NK-92 (cell line): ENCODE measurements at regions not wholly inside any gene's neighbourhood (a gene's known extent, or its start where the extent isn't known, plus 50 kb on each side); places are given as distances from the start of the nearest gene placed in this dataset.
"Not testable (repeated sequence)": the region's sequence is repeated elsewhere in the genome, so short reads cannot be mapped to it uniquely, and the experiment has no call there.

ENCODE experiments used
- DNase-seq: peaks from one replicate; lab custom pipeline; 2025; ENCODE audit not compliant: unreplicated experiment; lab: John Stamatoyannopoulos, UW

DNA sequence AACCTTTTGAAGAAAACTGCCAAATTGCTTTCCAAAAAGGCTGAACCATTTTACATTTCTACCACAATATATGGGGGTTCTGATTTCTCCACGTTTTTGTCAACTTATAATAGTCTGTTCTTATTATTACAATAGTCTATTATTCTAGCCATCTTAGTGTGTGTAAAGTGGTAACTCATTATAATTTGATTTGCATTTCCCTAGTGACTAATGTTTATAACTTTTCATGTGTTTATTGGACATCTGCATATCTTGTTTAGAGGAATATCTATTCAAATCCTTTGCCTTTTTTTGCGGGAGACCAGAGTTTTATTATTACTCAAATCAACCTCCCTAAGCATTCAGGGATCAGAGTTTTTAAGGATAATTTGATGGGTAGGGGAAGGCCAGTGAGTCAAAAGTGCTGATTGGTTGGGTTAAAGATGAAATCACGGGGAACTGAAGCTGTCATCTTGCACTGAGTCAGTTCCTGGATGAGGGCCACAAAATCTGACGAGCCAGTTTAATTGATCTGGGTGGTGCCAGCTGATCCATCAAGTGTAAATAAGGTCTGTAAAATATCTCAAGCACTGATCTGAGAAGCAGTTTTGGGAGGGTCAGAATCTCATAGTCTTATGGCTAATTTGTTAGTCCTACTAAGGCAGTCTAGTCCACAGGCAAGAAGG is 303.4 kb upstream of the NCKAP5 start:
- DNase-seq: no peak

- no peak for DNase-seq
Observed at GRCh38 chr2:133878326-133878725, 310.1 kb upstream of the NCKAP5 start.

GRCh38 chr2:133879703-133880102 is 311.4 kb upstream of the NCKAP5 start:
- DNase-seq: no peak

DNA sequence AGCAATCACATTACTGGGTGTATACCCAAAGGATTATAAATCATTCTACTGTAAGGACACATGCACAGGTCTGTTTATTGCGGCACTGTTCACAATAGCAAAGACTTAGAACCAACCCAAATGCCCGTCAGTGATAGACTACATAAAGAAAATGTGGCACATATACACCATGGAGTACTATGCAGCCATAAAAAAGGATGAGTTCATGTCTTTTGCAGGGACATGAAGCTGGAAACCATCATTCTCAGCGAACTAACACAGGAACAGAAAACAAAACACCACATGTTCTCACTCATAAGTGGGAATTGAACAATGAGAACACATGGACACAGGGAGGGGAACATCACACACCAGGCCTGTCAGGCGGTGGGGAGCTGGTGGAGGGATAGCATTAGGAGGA is 313.9 kb upstream of the NCKAP5 start:
- not testable (repeated sequence) for DNase-seq

DNA sequence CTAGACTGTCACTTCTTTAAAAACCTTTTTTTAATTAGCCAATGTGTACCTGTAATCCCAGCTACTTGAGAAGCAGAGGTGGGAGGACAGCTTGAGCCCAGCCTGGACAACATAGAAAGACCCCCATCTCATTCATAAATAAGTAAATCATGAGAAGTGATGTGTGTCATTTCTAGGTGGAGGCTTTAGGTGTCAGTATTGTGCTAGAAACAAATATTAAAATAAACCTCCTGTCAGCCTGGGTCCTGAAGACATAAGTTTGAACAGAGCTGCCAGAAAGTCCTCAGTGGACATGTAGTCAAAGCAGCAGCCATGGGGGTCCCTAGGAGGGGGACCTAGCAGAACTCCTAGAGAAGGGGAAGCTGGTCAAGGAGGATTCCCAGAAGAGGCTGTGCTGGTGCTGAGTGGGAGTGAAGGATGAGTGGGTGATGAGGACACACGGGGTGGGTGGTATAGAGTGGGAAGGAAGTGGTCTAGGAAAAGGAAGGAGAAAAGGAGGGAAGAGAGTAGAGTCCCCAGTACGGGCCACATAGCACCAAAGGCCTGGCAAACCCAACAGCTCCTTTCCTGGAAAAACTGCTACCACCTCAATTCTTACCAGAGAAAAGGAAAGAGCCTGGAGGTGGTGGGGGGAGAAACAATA is 316.6 kb upstream of the NCKAP5 start:
- no peak for DNase-seq

GRCh38 chr2:133885847-133886246 is 317.6 kb upstream of the NCKAP5 start:
- no peak for DNase-seq

- no peak for DNase-seq
Observed at GRCh38 chr2:133886735-133887675, 318.7 kb upstream of the NCKAP5 start.

GRCh38 chr2:133887676-133888040 is 319.4 kb upstream of the NCKAP5 start:
- no peak for DNase-seq

- no peak for DNase-seq
Observed at GRCh38 chr2:133888107-133888506, 319.8 kb upstream of the NCKAP5 start.

DNA sequence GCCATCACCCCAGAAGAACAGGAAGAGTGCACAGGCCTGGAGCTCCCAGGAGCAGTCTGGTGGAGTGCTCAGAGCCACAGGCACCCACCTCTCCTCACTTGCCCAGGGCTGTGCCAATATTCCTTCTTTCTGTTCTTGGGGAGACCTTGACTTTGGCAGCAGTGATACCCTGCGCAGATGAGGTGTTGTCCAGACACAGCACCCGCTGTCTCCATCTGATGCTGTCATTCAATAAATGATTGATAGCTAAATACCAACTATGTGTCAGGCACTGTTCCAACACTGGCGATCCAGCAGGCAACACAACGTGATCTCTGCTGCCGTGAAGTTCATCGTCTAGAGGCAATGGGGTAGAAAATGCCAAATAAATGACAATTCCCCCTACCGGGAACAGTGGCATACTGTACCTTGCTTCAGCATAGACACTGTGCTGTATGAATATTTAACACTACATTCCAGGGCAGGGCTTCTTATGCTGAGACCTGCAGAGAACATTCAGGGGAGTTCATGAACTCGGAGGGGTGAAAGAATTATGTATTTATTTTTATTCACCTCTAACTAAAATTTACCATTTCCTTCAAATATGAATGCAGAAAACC is 320.5 kb upstream of the NCKAP5 start:
- no peak for DNase-seq

DNA sequence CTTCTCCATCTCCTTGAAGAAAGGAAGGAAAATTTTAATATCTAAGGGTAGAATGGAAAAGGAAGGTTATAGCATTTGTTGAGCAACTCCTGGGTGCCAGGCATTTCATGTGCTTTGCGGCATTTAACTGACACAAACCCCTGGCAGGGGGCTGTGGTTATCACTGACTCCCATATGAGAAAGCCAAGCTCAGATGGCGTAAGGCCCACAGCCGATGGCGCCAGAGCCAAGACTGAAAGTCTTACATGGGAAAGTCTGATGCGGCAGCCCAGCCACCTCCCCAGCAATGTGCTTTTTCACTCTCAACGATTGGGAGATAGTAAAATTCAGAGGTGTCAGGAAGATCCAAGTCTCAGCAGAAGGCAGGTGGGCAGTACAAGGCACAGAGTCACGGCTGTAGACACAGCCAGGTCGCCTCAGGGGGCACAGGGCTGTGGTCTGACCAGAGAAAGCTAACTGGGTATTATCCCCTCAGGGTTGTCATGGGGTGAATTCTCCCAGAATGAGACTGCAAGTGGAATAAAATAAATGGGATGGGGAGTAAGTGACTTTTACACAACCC is 324.2 kb upstream of the NCKAP5 start:
- no peak for DNase-seq

GRCh38 chr2:133894429-133894828 is 326.2 kb upstream of the NCKAP5 start:
- no peak for DNase-seq

DNA sequence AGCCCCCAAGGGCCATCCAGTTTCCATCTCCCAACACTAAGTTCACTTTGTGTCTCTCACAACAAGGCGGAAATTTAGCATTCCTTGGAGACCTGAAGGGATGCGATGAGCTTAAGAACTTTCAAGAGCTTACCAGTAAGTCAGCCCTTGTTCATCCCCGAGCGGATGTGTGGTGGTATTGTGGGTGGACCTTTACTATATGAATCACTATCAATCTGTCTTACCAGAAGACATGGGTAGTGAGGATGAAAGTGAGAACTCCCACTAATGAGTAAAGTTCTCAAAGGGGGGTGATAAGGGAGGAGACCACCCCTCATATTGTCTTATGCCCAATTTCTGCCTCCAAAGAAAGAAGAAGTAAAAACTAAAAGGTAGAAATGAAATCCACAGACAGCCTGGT is 329.6 kb upstream of the NCKAP5 start:
- not testable (repeated sequence) for DNase-seq

GRCh38 chr2:133900909-133901308 is 332.6 kb upstream of the NCKAP5 start:
- no peak for DNase-seq

DNA sequence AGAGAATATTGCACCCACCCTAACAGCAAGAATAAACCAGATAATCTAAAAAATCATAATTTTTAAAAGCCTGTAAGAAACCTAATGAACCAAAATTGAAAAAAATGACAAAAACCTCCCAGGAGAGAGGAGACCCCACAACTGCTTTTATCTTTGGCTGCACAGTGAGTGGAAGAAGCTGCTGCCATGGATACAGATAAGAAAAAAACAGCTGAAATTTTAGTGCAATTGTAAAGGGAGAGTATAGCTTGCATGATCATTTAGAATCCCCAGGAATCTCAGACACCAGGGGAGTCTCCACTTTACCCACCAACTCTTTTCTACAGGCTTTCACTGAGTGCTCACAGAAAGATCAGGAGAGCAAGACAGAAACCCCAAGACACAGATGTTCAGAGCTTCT is 338.1 kb upstream of the NCKAP5 start:
- no peak for DNase-seq

DNA sequence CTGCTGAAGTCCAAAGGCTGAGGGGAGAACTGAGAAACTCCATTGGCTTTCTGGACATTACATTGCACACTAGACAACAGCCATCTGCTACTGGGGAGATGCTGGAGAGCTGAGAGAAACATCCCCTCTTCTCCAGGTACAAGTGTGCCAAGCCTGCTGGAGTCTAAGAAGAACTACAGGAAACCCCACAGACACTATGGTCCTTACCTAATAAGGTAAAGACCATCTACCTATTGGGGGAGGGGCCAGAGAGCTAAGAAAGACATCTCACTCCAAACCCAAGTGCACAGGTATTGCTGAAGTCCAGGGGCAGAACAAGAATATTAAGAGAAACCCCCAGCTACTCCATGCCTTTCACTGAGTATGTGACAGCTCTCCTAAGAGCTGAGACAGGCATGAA is 338.7 kb upstream of the NCKAP5 start:
- DNase-seq: no peak

DNA sequence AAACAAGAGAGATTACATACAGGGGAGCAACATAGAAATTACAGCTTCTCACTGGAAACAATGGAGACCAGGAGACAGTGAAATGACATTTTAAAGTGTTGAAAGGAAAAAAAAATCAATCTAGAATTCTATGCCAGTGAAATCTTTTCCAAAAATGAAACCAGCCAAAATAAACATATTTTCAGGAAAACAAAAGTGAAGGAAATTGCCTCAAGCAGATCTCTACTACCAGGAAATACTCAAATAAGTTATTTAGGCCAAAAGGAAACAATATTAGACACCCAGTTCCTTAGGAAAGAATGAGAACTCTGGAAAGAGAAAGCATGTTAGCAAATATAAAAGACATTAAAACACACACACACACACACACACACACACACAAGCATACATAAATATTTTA is 339.9 kb upstream of the NCKAP5 start:
- DNase-seq: no peak

DNA sequence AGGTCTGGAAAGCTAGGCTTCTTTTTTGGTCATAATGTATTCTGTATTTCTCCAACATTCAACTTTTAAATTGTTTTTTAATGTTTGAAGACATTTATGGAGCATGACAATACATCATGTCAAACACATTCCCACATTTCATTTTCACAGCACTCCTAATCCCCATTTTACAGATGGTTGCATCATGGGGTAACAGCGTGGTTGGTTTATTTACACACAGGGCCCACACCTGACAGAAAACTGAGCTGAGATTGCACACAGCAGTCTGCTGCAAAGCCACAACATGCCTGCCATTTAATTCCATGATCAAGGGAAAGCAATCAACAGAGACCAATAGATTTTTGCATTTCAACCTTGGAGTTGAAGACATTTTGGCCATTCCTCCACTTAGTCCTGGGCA is 335.7 kb upstream of the MGAT5 start:
- DNase-seq: no peak

DNA sequence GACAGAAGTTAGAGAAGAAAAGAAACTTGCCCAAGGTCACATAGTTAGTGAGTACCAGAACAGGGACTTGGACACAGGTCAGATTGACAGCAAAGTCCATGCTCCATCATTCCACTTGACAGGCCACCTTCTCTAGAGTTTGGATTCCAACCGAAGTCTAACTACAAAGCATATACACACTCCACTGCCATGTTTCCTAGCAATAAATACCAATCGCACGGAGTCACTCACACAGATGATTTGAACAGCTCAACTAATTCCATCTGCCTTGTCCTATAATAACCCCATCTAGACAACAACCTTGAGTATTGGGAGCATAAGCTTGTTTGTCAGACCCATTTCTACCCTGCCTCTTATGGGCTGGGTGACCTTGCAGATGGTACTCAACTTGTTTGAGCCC is 334.6 kb upstream of the MGAT5 start:
- DNase-seq: no peak

GRCh38 chr2:133927894-133928293 is 326.0 kb upstream of the MGAT5 start:
- DNase-seq: no peak

- no peak for DNase-seq
Observed at GRCh38 chr2:133936096-133936495, 317.8 kb upstream of the MGAT5 start.
